ENCODE measurements at regions not wholly inside any gene's neighbourhood (a gene's known extent, or its start where the extent isn't known, plus 50 kb on each side); places are given as distances from the start of the nearest gene placed in this dataset.

- no peak overlapping the region for H3K4me3 ChIP-seq (ENCODE audit: low read depth, low read length)
- TF ChIP-seq CTCF (IDR thresholded peaks at IDR 0.05; ENCODE audit: low read depth, low read length, missing control alignments): no peak
- no peak for DNase-seq (ENCODE audit: low read depth)
- in situ Hi-C loops (cut with HindIII; ENCODE audit: low sequenced_read_pairs): loop anchor here (25.0 kb wide), 1 partner anchor 1731 kb away; no protein-coding TSS in a partner anchor
Observed at GRCh38 chr13:70955887-70956286, 847.6 kb upstream of the KLHL1 start.

- TF ChIP-seq CTCF (IDR thresholded peaks at IDR 0.05; ENCODE audit: low read depth, low read length, missing control alignments): no peak
- no peak for DNase-seq (ENCODE audit: low read depth)
- in situ Hi-C loops (cut with HindIII; ENCODE audit: low sequenced_read_pairs): loop anchor here (25.0 kb wide), 1 partner anchor 1737 kb away; no protein-coding TSS in a partner anchor
- H3K4me3 ChIP-seq (ENCODE audit: low read depth, low read length): no peak overlapping the region
Observed at GRCh38 chr13:70950664-70951063, 842.4 kb upstream of the KLHL1 start.

- no peak for TF ChIP-seq CTCF (IDR thresholded peaks at IDR 0.05; ENCODE audit: low read depth, low read length, missing control alignments)
- no peak overlapping the region for H3K4me3 ChIP-seq (ENCODE audit: low read depth, low read length)
- in situ Hi-C loops (cut with HindIII; ENCODE audit: low sequenced_read_pairs): no loop called here
- no peak for DNase-seq (ENCODE audit: low read depth)
Observed at GRCh38 chr13:70945506-70945905, 837.3 kb upstream of the KLHL1 start.

GRCh38 chr13:70941454-70941853, 833.2 kb upstream of the KLHL1 start:
- no peak for DNase-seq (ENCODE audit: low read depth)
- in situ Hi-C loops (cut with HindIII; ENCODE audit: low sequenced_read_pairs): no loop called here
- no peak for TF ChIP-seq CTCF (IDR thresholded peaks at IDR 0.05; ENCODE audit: low read depth, low read length, missing control alignments)
- H3K4me3 ChIP-seq (ENCODE audit: low read depth, low read length): no peak overlapping the region

- DNase-seq (ENCODE audit: low read depth): no peak
- no peak for TF ChIP-seq CTCF (IDR thresholded peaks at IDR 0.05; ENCODE audit: low read depth, low read length, missing control alignments)
- in situ Hi-C loops (cut with HindIII; ENCODE audit: low sequenced_read_pairs): no loop called here
- H3K4me3 ChIP-seq (ENCODE audit: low read depth, low read length): no peak overlapping the region
Observed at GRCh38 chr13:70938462-70938861, 830.2 kb upstream of the KLHL1 start.

- in situ Hi-C loops (cut with HindIII; ENCODE audit: low sequenced_read_pairs): no loop called here
- no peak for TF ChIP-seq CTCF (IDR thresholded peaks at IDR 0.05; ENCODE audit: low read depth, low read length, missing control alignments)
- no peak for DNase-seq (ENCODE audit: low read depth)
- no peak overlapping the region for H3K4me3 ChIP-seq (ENCODE audit: low read depth, low read length)
Observed at GRCh38 chr13:70932511-70932910, 824.3 kb upstream of the KLHL1 start.

Measured in astrocyte of the cerebellum (primary cell).